Lung microvascular endothelial cell (primary cell): ENCODE measurements at regions not wholly inside any gene's neighbourhood (a gene's known extent, or its start where the extent isn't known, plus 50 kb on each side); places are given as distances from the start of the nearest gene placed in this dataset.

ENCODE experiments used
- DNase-seq, 2 donors: peaks; one replicate each; pipeline versions ENCODE4 v3.0.0 to v3.0.0-alpha.2; 2010; ENCODE audit warnings: low read depth in 2 of 2

DNA sequence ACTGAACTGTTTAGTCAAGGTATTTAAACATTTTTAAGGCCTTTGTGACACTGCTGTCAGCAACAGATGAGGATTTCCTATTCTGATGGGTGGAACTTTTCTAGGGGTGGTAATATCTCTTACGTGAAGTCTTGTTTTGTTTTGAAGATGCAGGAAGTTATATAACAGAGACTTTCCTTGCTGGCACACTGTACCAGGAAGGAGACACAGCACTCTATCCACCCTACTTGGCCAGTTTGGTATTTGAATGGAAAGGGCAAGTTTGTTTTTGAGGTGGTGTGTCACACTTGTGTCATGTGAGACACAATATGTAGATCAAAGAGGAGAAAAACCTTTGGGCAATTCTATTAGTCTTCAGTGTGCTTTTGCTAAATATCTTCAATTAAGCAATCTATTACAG is 51.6 kb upstream of the SRP54 start:
- peak; percentile 5 to 79 for DNase-seq

- peak; percentile 9 to 59 for DNase-seq
Measured at GRCh38 chr14:34930591-34931091, 52.2 kb upstream of the SRP54 start.

GRCh38 chr14:34926552-34926951 is 51.4 kb upstream of the BAZ1A start:
- DNase-seq: peak in 1 of 2 donors; percentile 45
